Pulmonary artery endothelial cell (primary cell): ENCODE measurements at regions not wholly inside any gene's neighbourhood (a gene's known extent, or its start where the extent isn't known, plus 50 kb on each side); places are given as distances from the start of the nearest gene placed in this dataset.
"Not testable (repeated sequence)": the region's sequence is repeated elsewhere in the genome, so short reads cannot be mapped to it uniquely, and the experiment has no call there.

Experiments used
- DNase-seq: peaks from one replicate; pipeline ENCODE4 v3.0.0-alpha.2; 2011; ENCODE audit warnings: low read depth, low spot score

- no peak for DNase-seq
Measured at GRCh38 chr2:185638771-185639170, 99.8 kb upstream of the FSIP2 start.

DNA sequence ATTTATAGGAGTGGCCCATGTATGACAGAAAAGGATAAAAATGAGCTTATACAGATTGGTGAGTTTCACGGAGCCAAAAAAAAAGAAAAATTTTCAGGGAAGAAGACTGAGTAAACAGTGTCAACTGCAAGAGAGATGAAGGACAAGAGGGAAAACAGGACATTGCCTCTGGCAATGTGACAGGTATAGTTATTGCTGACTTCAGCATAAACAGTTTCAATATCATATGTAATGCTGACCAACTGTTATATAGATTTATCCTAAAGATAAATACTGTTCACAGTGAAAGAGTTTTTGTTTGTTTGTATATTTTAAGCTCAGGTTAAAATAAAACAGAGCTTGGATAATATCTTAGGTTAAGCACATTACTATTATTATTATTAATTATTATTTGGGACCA is 98.0 kb upstream of the FSIP2 start:
- DNase-seq, result no peak

- DNase-seq, result no peak
Measured at GRCh38 chr2:185643434-185643833, 95.2 kb upstream of the FSIP2 start.

- no peak for DNase-seq
Measured at GRCh38 chr2:185644828-185645227, 93.8 kb upstream of the FSIP2 start.

GRCh38 chr2:185645529-185645928 is 93.1 kb upstream of the FSIP2 start:
- no peak for DNase-seq

- DNase-seq, result no peak
Measured at GRCh38 chr2:185658750-185659149, 79.9 kb upstream of the FSIP2 start.

- DNase-seq, result no peak
Measured at GRCh38 chr2:185663811-185664210, 74.8 kb upstream of the FSIP2 start.

- DNase-seq, result no peak
Measured at GRCh38 chr2:185664384-185664783, 74.2 kb upstream of the FSIP2 start.

GRCh38 chr2:185665251-185665814 is 73.3 kb upstream of the FSIP2 start:
- no peak for DNase-seq

DNA sequence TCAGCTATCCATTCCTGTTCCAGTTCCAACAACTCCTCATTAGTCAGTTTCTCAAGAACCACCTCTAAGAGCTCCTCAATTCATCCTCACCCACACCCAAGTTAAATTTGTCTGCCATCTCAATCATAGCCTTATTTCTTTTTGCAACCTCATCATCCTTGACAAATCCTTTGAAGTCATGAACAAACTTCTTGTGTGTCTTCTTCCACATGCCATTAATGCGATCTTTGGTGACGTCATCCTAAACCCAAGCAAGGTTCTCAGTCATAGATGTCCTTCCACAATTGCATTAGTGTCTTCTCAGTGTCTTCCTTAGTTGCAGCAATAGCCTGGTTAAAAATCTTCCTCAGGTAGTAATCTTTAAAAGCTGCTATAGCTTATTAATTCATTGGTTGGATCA is 71.2 kb upstream of the FSIP2 start:
- no peak for DNase-seq

GRCh38 chr2:185668710-185669109 is 69.9 kb upstream of the FSIP2 start:
- DNase-seq, result no peak

DNA sequence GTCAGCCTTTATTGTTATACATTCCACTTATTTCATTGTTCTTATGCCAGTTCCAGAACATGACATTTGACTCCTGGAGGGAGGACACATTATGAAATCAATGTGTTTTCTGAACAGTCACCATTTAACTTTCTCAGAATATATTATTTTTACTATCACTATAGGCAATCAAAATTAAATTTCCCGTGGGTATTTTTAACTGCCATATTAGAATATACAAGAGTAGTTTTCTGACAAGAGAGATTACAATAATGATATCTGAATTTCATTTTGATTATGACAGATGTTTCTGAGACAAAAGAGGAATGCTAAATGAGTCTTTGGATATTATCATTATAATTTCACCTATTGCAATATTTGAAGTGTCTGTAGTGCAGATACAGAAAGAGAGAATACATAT is 64.4 kb upstream of the FSIP2 start:
- no peak for DNase-seq

DNA sequence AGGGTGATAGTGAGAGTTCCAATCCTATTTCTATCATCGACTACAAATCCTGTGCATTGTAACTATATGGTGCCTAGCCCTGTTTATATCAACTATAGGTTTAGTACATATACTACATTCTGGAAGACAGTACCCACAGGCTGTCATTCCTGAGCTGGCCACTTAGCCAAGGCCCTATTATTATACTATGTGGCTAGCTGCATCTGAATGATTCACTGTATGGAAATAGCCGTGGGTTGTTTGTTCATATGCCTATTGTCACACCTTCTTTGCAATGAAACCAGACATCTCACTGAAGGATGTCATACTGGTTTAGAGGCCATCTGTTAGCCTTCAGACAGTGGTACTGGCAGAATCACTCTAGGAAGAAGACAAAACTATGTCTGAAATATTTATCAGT is 62.3 kb upstream of the FSIP2 start:
- DNase-seq, result no peak

GRCh38 chr2:185687001-185687400 is 51.6 kb upstream of the FSIP2 start:
- not testable (repeated sequence) for DNase-seq

- DNase-seq, result no peak
Measured at GRCh38 chr2:185687967-185688366, 50.6 kb upstream of the FSIP2 start.
